Left lung (tissue), 4 donors: ENCODE measurements at regions not wholly inside any gene's neighbourhood (a gene's known extent, or its start where the extent isn't known, plus 50 kb on each side); places are given as distances from the start of the nearest gene placed in this dataset.

Source experiments
- ATAC-seq: fragments of 200-7000 bp; cut with Tn5 transposase; one replicate; pipeline ENCODE4 v1.9.1; 2020; ENCODE audit warnings: moderate library complexity
- DNase-seq, 4 donors: peaks; one replicate each; pipeline ENCODE4 v3.0.0-alpha.2; 2013 to 2020
- H3K27ac ChIP-seq, 2 donors: fragments of 200-600 bp; sonication (generic) in 1 of 2; one replicate each; pipeline versions ENCODE4 v1.5.0 to v1.8.0; 2020 to 2021
- H3K27me3 ChIP-seq, 2 donors: fragments of 200-600 bp; sonication (generic) in 1 of 2; one replicate each; pipeline versions ENCODE4 v1.5.0 to v1.8.0; 2020 to 2021
- H3K36me3 ChIP-seq, 2 donors: fragments of 200-600 bp; sonication (generic) in 1 of 2; one replicate each; pipeline versions ENCODE4 v1.5.0 to v1.8.0; 2020 to 2021
- H3K4me1 ChIP-seq, 2 donors: fragments of 200-600 bp; one replicate each; pipeline ENCODE4 v1.8.0; 2021
- H3K4me3 ChIP-seq, 2 donors: fragments of 200-600 bp; sonication (generic) in 1 of 2; one replicate each; pipeline versions ENCODE4 v1.5.0 to v1.8.0; 2020 to 2021; ENCODE audit warnings: mild to moderate bottlenecking in 1 of 2
- H3K9me3 ChIP-seq, 2 donors: fragments of 200-600 bp; sonication (generic) in 1 of 2; one replicate each; pipeline versions ENCODE4 v1.5.0 to v1.8.0; 2020 to 2021
- intact Hi-C, 2 donors: fragments of 100-400 bp; cut with DNase I; formaldehyde crosslinking; loops; one replicate each; pipeline versions ENCODE4 v1.11.2 to v1.14.2; 2022
- TF ChIP-seq, protein P1 (sequence below), 2 donors: fragments of 200-600 bp; sonication (generic) in 1 of 2; IDR thresholded peaks; one replicate each; pipeline versions ENCODE4 v1.5.0 to v1.8.0; 2021; ENCODE audit warnings: antibody characterized with exemption in 2 of 2
- donor health status: DM: no; HTN: yes; CAD: no.
- donor health status: DM: no; HTN: no; CAD: no.

DNA sequence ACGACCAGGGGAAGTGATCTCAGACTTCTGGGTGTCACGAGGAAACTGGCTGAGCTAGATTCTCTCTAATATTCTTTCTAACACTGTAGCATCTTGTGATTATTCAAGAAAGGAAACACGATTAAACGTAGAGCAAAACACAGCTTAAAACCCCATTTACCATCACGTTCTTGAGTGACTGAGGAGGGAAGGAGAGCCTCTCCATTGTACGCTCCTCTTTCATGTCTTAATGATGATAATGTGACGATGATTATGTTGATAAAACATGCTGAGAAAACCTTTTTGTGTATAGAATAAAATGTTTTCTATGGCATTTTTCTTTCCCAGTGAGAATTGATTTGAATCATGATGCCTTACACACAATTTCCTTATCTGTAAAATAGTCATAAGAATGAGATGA lies 705.6 kb upstream of the ID2 start:
- no peaks in the 10 kb centered on the region for H3K9me3 ChIP-seq
- H3K27ac ChIP-seq = no peak overlapping the region
- no peak overlapping the region for H3K4me3 ChIP-seq
- ATAC-seq (no peak), DNase-seq (peak in 2 of 4 donors; percentile 74 to 83)
- intact Hi-C loops = no loop called here
- H3K4me1 ChIP-seq = no peaks in the 10 kb centered on the region
- TF ChIP-seq, protein P1, sequence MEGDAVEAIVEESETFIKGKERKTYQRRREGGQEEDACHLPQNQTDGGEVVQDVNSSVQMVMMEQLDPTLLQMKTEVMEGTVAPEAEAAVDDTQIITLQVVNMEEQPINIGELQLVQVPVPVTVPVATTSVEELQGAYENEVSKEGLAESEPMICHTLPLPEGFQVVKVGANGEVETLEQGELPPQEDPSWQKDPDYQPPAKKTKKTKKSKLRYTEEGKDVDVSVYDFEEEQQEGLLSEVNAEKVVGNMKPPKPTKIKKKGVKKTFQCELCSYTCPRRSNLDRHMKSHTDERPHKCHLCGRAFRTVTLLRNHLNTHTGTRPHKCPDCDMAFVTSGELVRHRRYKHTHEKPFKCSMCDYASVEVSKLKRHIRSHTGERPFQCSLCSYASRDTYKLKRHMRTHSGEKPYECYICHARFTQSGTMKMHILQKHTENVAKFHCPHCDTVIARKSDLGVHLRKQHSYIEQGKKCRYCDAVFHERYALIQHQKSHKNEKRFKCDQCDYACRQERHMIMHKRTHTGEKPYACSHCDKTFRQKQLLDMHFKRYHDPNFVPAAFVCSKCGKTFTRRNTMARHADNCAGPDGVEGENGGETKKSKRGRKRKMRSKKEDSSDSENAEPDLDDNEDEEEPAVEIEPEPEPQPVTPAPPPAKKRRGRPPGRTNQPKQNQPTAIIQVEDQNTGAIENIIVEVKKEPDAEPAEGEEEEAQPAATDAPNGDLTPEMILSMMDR (IDR thresholded peaks at IDR 0.05) = no peak
- H3K27me3 ChIP-seq = no peaks in the 10 kb centered on the region
- no peaks in the 10 kb centered on the region for H3K36me3 ChIP-seq

DNA sequence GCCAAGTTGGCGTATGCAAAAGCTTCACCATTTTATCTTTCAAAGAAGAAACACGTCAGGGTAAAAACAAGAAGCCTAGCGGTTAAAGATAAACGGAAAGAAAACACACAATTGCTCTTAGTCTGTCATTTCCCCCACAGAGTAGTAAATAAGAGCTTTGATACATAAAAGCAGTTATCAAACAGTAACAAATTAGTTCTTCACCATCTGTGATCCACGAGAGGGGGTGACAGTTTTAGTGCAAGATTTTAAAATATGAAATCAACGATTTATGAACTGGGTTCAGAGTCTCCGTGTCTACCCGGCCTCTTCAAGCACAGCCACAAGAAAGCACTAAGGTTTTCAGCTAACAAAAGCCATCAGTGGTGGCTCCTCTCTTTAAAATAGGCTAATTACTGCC lies 703.9 kb upstream of the ID2 start:
- intact Hi-C loops = no loop called here
- TF ChIP-seq, protein P1 (IDR thresholded peaks at IDR 0.05) = no peak
- H3K27ac ChIP-seq = no peak overlapping the region
- H3K4me3 ChIP-seq = no peak overlapping the region
- ATAC-seq (no peak), DNase-seq (no peak)
- H3K27me3 ChIP-seq = no peaks in the 10 kb centered on the region
- no peaks in the 10 kb centered on the region for H3K4me1 ChIP-seq
- no peaks in the 10 kb centered on the region for H3K36me3 ChIP-seq
- peaks cover 0 to 4% of the 10 kb centered on the region in 2 donors for H3K9me3 ChIP-seq

DNA sequence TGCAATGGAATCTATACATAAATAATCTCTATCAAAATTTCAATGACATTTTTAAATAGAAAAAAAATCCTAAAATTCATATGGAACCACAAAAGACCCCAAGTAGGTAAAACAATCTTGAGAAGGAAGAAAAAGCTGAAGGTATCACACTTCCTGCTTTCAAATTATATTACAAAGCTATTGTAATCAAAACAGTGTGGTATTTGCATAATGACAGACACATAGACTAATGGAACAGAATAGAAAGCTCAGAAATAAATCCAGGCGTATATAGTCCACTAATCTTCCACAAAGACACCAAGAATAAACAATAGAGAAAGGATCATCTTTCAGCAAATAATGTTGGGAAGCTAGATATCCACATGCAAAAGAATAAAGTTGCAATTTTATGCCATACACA lies 699.8 kb upstream of the ID2 start:
- Histone ChIP-seq H3K4me1 (no peaks in the 10 kb centered on the region), H3K4me3 (no peak overlapping the region)
- no peak for ATAC-seq

GRCh38 chr2:7983451-7983850 lies 698.4 kb upstream of the ID2 start:
- H3K27ac ChIP-seq = no peak overlapping the region
- no peaks in the 10 kb centered on the region for H3K4me1 ChIP-seq
- no peaks in the 10 kb centered on the region for H3K36me3 ChIP-seq
- ATAC-seq (no peak), DNase-seq (no peak)
- peaks cover 0 to 4% of the 10 kb centered on the region in 2 donors for H3K9me3 ChIP-seq
- TF ChIP-seq, protein P1 (IDR thresholded peaks at IDR 0.05) = no peak
- H3K4me3 ChIP-seq = no peak overlapping the region
- no peaks in the 10 kb centered on the region for H3K27me3 ChIP-seq
- intact Hi-C loops = no loop called here

More for the DNA sequence above, 699.8 kb upstream of the ID2 start:
- no peak overlapping the region for H3K27ac ChIP-seq
- H3K9me3 ChIP-seq = peaks cover 0 to 4% of the 10 kb centered on the region in 2 donors
- intact Hi-C loops = no loop called here
- DNase-seq = no peak
- no peaks in the 10 kb centered on the region for H3K27me3 ChIP-seq
- H3K36me3 ChIP-seq = no peaks in the 10 kb centered on the region
- TF ChIP-seq, protein P1 (IDR thresholded peaks at IDR 0.05) = no peak

- peaks cover 0 to 4% of the 10 kb centered on the region in 2 donors for H3K9me3 ChIP-seq
- H3K36me3 ChIP-seq = no peaks in the 10 kb centered on the region
- TF ChIP-seq, protein P1 (IDR thresholded peaks at IDR 0.05) = no peak
- DNase-seq (no peak), ATAC-seq (no peak)
- no peak overlapping the region for H3K27ac ChIP-seq
- no peaks in the 10 kb centered on the region for H3K4me1 ChIP-seq
- no peak overlapping the region for H3K4me3 ChIP-seq
- intact Hi-C loops = no loop called here
- no peaks in the 10 kb centered on the region for H3K27me3 ChIP-seq
Observed at GRCh38 chr2:7983912-7984311, 697.9 kb upstream of the ID2 start.
